K562 (cell line): ENCODE measurements at regions not wholly inside any gene's neighbourhood (a gene's known extent, or its start where the extent isn't known, plus 50 kb on each side); places are given as distances from the start of the nearest gene placed in this dataset.

Source experiments
- ATAC-seq: fragments of 200-7000 bp; cut with Tn5 transposase; 3 replicates; pipeline ENCODE4 v1.9.1; 2020; ENCODE audit warnings: moderate library complexity
- BruUV-seq: library from RNA; stranded (reverse); fragments of 400-500 nt; replicated peaks from 2 replicates; lab custom pipeline; 2021; lab: Mats Ljungman, UMichigan
- CTCF ChIA-PET: fragments of 300-600 bp; formaldehyde crosslinking; extraction: SDS; loops from one replicate; lab custom pipeline; 2021; ENCODE audit warnings: low intra/inter-chr PET ratio; lab: Yijun Ruan, JAX
- POLR2A ChIA-PET: fragments of 300-600, 350-650 bp; sonication (Branson Sonifier 250); formaldehyde crosslinking; extraction: SDS; loops from one replicate; lab custom pipeline; 2021; ENCODE audit warnings: antibody characterized with exemption, inconsistent platforms; lab: Yijun Ruan, JAX
- DNase-seq, 4 experiments: peaks; one replicate each; pipeline versions ENCODE4 v3.0.0 to v3.0.0-alpha.2; 2011 to 2018; ENCODE audit warnings: low spot score in 3 of 4, mixed read lengths in 3 of 4; ENCODE audit errors: extremely low read depth in 1 of 4
- FAIRE-seq: peaks from 2 replicates; lab custom pipeline; 2011; peaks lifted over from hg19 to GRCh38; lab: Jason Lieb, UNC
- H2AFZ ChIP-seq: 2 replicates; pipeline ENCODE4 v1.6.0; 2011; ENCODE audit warnings: low read depth, low read length, control low read depth, inconsistent platforms
- H3K27ac ChIP-seq: fragments of 200-600 bp; 3 replicates; pipeline ENCODE4 v1.8.0; 2011; ENCODE audit warnings: low read depth, mild to moderate bottlenecking, control low read depth, inconsistent platforms, low read length, moderate library complexity, mixed read lengths; ENCODE audit errors: extremely low read depth
- H3K27me3 ChIP-seq, 2 experiments: fragments of 300-600 bp in 1 of 2; 2 replicates in 1 of 2; 3 replicates in 1 of 2; pipeline versions ENCODE4 v1.6.0 to v1.8.0; 2011; ENCODE audit warnings: inconsistent platforms in 2 of 2, low read length in 2 of 2, mild to moderate bottlenecking in 1 of 2, mixed read lengths in 1 of 2, moderate library complexity in 1 of 2; ENCODE audit not compliant: control insufficient read depth in 2 of 2, insufficient read depth in 2 of 2
- H3K36me3 ChIP-seq: fragments of 300-600 bp; 3 replicates; pipeline ENCODE4 v1.8.0; 2011; ENCODE audit warnings: mild to moderate bottlenecking, low read length, inconsistent platforms; ENCODE audit not compliant: control insufficient read depth, insufficient read depth
- H3K4me1 ChIP-seq, 2 experiments: fragments of 200-600 bp in 1 of 2; replicated peaks in 1 of 2; 2 replicates in 1 of 2; 3 replicates in 1 of 2; pipeline versions ENCODE4 v1.5.1 to v1.8.0; 2011; ENCODE audit warnings: inconsistent platforms in 2 of 2, low read length in 2 of 2, mild to moderate bottlenecking in 1 of 2, mixed read lengths in 1 of 2, moderate library complexity in 1 of 2; ENCODE audit not compliant: control insufficient read depth in 2 of 2, insufficient read depth in 2 of 2
- H3K4me2 ChIP-seq: 2 replicates; pipeline ENCODE4 v1.6.1; 2011; ENCODE audit warnings: low read length, control low read depth, inconsistent platforms, mixed read lengths; ENCODE audit not compliant: insufficient read depth
- H3K4me3 ChIP-seq: fragments of 200-600 bp; sonication (generic), shearing (Covaris generic); 2 replicates; pipeline ENCODE4 v1.5.1; 2016; ENCODE audit warnings: control low read depth, inconsistent platforms
- H3K79me2 ChIP-seq: fragments of 200-600 bp; 3 replicates; pipeline ENCODE4 v1.8.0; 2011; ENCODE audit warnings: low read length, inconsistent platforms; ENCODE audit not compliant: control insufficient read depth, insufficient read depth
- H3K9ac ChIP-seq, 2 experiments: 2 replicates each; pipeline versions ENCODE4 v1.6.0 to v1.6.1; 2011; ENCODE audit warnings: low read depth in 2 of 2, low read length in 2 of 2, control low read depth in 1 of 2, inconsistent platforms in 1 of 2, mild to moderate bottlenecking in 1 of 2, mixed read lengths in 1 of 2; ENCODE audit not compliant: insufficient read depth in 1 of 2
- H3K9me1 ChIP-seq: one replicate; pipeline ENCODE4 v1.6.0; 2011; ENCODE audit warnings: inconsistent platforms, mild to moderate bottlenecking, low read length, moderate library complexity; ENCODE audit not compliant: control insufficient read depth, insufficient read depth
- H3K9me3 ChIP-seq: replicated peaks from 2 replicates; pipeline ENCODE4 v1.5.1; 2011; ENCODE audit warnings: low read depth, low read length, inconsistent platforms; ENCODE audit not compliant: control insufficient read depth, insufficient read depth
- H4K20me1 ChIP-seq: replicated peaks from 2 replicates; pipeline ENCODE4 v1.6.1; 2011; ENCODE audit warnings: low read length, inconsistent platforms, mixed read lengths; ENCODE audit not compliant: control insufficient read depth, insufficient read depth
- CBFA2T3 ChIP-seq: fragments of 450-650 bp; IDR thresholded peaks from 2 replicates; pipeline ENCODE4 v1.6.1; 2017
- IRF1 ChIP-seq: sonication (generic); formaldehyde crosslinking; IDR thresholded peaks from 2 replicates; pipeline ENCODE4 v1.8.0; 2022; ENCODE audit warnings: missing genetic modification reagents, mild to moderate bottlenecking, borderline replicate concordance
- RFX7 ChIP-seq: fragments of 250-450 bp; sonication (Bioruptor Pico); IDR thresholded peaks from 2 replicates; pipeline ENCODE4 v1.5.1; 2021; ENCODE audit warnings: mild to moderate bottlenecking
- WGBS: fragments of 100-300 bp; shearing (Covaris generic); methylation state at CpG from one replicate; pipeline ENCODE4 v1.1.6; 2016; ENCODE audit warnings: low coverage, mixed read lengths; ENCODE audit not compliant: insufficient coverage; ENCODE audit errors: missing lambda C conversion rate; 5-methylcytosine and 5-hydroxymethylcytosine counted together
- in situ Hi-C: fragments of 300-500 bp; cut with MboI; formaldehyde crosslinking; loops from 4 replicates; pipeline ENCODE4 v1.15.0; 2018; ENCODE audit warnings: inconsistent platforms, mixed read lengths
- intact Hi-C: fragments of 100-400 bp; cut with micrococcal nuclease; formaldehyde crosslinking; loops from 2 replicates; pipeline ENCODE4 v1.14.2; 2022
- TF ChIP-seq, protein P1 (sequence below): fragments of 250-450 bp; sonication (Bioruptor Pico); IDR thresholded peaks from 2 replicates; pipeline ENCODE4 v1.5.0; 2021

DNA sequence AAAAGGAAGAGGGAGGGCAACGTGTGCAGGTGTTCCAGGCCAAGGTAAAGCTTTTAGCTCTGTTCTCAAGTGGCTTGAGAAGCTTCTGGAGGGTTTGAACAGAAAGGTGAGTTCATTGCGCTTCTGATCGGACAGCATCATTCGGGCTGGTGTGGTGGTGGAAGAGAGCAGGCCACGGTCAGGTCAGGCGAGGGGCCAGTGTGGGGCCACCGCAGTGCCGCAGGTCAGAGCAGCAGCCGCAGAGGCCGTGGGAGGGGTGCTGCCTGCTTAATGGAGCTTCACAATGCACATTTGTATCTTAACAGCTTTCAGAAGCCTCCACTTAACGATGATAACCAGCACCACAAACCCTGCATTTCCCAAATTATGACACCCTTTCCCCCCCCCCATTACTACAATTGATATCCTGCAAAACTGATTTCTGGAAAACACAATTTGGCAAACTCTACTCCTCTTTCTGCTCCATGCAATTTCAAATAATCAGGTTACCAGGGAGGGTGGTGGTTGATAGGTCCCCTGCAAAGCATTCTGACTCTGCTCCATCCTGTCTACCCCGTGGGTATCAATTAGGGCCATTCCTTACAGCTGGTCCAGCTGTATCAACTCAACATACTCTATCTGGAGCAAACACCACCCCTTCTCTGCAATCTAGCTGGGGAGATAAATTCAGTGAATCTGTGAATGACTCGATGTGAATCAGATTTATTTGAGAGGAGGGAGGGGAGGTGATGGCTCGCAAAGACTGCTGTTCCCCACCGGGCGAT lies 162.9 kb downstream of the ACTR3B start:
- no peak overlapping the region for H3K9ac ChIP-seq
- no peak for DNase-seq
- 4% methylated on average over 15 of the region's 16 CpGs for WGBS
- no peak overlapping the region for H3K4me2 ChIP-seq
- H2AFZ ChIP-seq: no peak overlapping the region
- no peaks in the 10 kb centered on the region for H3K36me3 ChIP-seq
- H3K79me2 ChIP-seq: no peaks in the 10 kb centered on the region
- no TSS peak for BruUV-seq
- ChIA-PET POLR2A (interaction anchor here (0.5 to 0.7 kb wide), 3 partner anchors 14 to 503 kb away, joined by 3 to 5 read pairs (median 4); no protein-coding TSS in a partner anchor), CTCF (no interaction called here)
- H3K27me3 ChIP-seq: peaks cover 51 to 67% of the 10 kb centered on the region in 2 experiments
- intact Hi-C loops (no loop called here), in situ Hi-C loops (no loop called here)
- H3K9me1 ChIP-seq: no peaks in the 10 kb centered on the region
- no peak overlapping the region for H3K27ac ChIP-seq
- ATAC-seq: no peak
- H3K4me1 ChIP-seq: peaks cover 0 to 11% of the 10 kb centered on the region in 2 experiments; a peak in 1 of 5 replicates
- H3K9me3 ChIP-seq: no peaks in the 10 kb centered on the region
- TF ChIP-seq IRF1 (CRISPR knock-in tag) (no peak), CBFA2T3 (peak; percentile 25; the same call in 1 of the 2 replicates), RFX7 (CRISPR knock-in tag) (no peak)
- no peak overlapping the region for H3K4me3 ChIP-seq
- no peak for FAIRE-seq
- H4K20me1 ChIP-seq: no peaks in the 10 kb centered on the region; the same call in 1 of the 2 replicates

DNA sequence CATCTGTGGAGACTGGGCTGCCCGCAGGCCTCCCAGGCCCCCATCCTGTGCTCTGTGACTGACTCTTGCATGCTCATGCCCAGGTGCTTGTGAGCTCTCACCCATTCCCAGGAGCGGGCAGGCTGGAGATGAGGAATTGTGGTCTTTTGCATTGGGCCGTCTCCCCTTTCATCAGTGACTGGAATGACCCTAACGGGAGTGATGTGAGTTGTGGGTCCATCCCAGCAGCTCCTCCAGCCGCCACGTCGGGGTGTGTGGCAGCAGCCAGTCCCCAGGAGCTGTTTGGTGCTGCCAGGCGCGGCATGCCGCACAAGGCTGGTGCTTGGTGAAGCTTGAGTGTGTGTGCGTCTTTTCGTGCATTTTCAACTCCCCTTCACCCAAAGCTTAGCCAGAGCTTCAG lies 164.2 kb downstream of the ACTR3B start:
- in situ Hi-C loops: no loop called here
- H3K4me1 ChIP-seq: peaks cover 0 to 11% of the 10 kb centered on the region in 2 experiments; a peak in 1 of 5 replicates
- BruUV-seq: no TSS peak
- H3K27me3 ChIP-seq: peaks cover 48 to 59% of the 10 kb centered on the region in 2 experiments
- H3K4me3 ChIP-seq: no peak overlapping the region
- H2AFZ ChIP-seq: no peak overlapping the region
- POLR2A ChIA-PET: interaction anchor here (0.6 kb wide), 1 partner anchor 182 kb away, joined by 3 read pairs; no protein-coding TSS in a partner anchor
- H3K79me2 ChIP-seq: no peaks in the 10 kb centered on the region
- intact Hi-C loops: no loop called here
- ATAC-seq: no peak
- TF ChIP-seq, protein P1, sequence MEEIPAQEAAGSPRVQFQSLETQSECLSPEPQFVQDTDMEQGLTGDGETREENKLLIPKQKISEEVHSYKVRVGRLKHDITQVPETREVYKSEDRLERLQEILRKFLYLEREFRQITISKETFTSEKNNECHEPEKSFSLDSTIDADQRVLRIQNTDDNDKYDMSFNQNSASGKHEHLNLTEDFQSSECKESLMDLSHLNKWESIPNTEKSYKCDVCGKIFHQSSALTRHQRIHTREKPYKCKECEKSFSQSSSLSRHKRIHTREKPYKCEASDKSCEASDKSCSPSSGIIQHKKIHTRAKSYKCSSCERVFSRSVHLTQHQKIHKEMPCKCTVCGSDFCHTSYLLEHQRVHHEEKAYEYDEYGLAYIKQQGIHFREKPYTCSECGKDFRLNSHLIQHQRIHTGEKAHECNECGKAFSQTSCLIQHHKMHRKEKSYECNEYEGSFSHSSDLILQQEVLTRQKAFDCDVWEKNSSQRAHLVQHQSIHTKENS (CRISPR knock-in tag): no peak
- no peak overlapping the region for H3K9ac ChIP-seq
- no peak for DNase-seq
- no peaks in the 10 kb centered on the region; the same call in 1 of the 2 replicates for H4K20me1 ChIP-seq
- no peaks in the 10 kb centered on the region for H3K9me1 ChIP-seq
- H3K9me3 ChIP-seq: no peaks in the 10 kb centered on the region
- no peaks in the 10 kb centered on the region for H3K36me3 ChIP-seq
- no peak overlapping the region for H3K4me2 ChIP-seq
- no peak for FAIRE-seq
- 3% methylated on average over 12 of the region's 12 CpGs for WGBS
- CTCF ChIA-PET: no interaction called here
- H3K27ac ChIP-seq: no peak overlapping the region
